ENCODE measurements at regions not wholly inside any gene's neighbourhood (a gene's known extent, or its start where the extent isn't known, plus 50 kb on each side); places are given as distances from the start of the nearest gene placed in this dataset.

DNA sequence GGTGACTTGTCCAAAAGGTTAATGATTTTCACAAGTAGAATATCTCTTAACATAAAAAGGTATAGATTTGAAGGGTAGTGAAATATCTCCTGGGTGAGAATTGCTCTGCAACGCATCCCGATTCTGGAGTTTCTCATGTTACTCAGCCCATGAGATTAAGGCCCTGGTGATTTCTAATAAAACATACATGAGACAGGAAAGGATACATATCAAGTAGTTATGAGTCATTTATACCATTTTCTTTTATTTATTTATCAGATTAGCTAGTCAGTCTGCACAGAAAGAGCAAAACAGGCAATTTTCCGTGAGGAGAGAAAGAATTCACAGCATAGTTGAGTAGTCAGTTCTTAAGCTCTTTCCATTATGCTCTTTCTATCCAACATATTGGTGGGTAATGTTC lies 535.6 kb upstream of the ATP2B1 start:
- TF ChIP-seq, protein P1, sequence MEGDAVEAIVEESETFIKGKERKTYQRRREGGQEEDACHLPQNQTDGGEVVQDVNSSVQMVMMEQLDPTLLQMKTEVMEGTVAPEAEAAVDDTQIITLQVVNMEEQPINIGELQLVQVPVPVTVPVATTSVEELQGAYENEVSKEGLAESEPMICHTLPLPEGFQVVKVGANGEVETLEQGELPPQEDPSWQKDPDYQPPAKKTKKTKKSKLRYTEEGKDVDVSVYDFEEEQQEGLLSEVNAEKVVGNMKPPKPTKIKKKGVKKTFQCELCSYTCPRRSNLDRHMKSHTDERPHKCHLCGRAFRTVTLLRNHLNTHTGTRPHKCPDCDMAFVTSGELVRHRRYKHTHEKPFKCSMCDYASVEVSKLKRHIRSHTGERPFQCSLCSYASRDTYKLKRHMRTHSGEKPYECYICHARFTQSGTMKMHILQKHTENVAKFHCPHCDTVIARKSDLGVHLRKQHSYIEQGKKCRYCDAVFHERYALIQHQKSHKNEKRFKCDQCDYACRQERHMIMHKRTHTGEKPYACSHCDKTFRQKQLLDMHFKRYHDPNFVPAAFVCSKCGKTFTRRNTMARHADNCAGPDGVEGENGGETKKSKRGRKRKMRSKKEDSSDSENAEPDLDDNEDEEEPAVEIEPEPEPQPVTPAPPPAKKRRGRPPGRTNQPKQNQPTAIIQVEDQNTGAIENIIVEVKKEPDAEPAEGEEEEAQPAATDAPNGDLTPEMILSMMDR (conservative IDR thresholded peaks at IDR 0.05 in 1 of 2, IDR thresholded peaks at IDR 0.05 in 1 of 2; ENCODE audit: low read depth in 1 of 2, low read length in 2 of 2) = no peak
- TF ChIP-seq EZH2 (IDR thresholded peaks at IDR 0.05; ENCODE audit: low read length, missing control alignments) = no peak
